Activated CD8-positive, alpha-beta T cell treated with anti-CD3 and anti-CD28 coated beads for 36 hours (primary cell): ENCODE measurements at regions not wholly inside any gene's neighbourhood (a gene's known extent, or its start where the extent isn't known, plus 50 kb on each side); places are given as distances from the start of the nearest gene placed in this dataset.

Experiments
- ATAC-seq: fragments of 200-7000 bp; cut with Tn5 transposase; one replicate; pipeline ENCODE4 v1.10.0; 2021; ENCODE audit warnings: mild to moderate bottlenecking, moderate library complexity
- CTCF ChIA-PET: fragments of 350-600 bp; sonication (Branson Sonifier 250); formaldehyde crosslinking; loops from one replicate; lab custom pipeline; 2021; ENCODE audit warnings: antibody characterized with exemption; lab: Charles Lee
- POLR2A ChIA-PET: fragments of 350-600 bp; sonication (Branson Sonifier 250); formaldehyde crosslinking; loops from one replicate; lab custom pipeline; 2021; ENCODE audit warnings: antibody characterized with exemption; lab: Charles Lee
- DNase-seq: peaks from one replicate; pipeline ENCODE4 v3.0.0-alpha.2; 2020
- H3K27ac Mint-ChIP-seq: one replicate; pipeline ENCODE4 v1.8.0; 2021; ENCODE audit warnings: mild to moderate bottlenecking, mixed read lengths
- H3K27me3 Mint-ChIP-seq: one replicate; pipeline ENCODE4 v1.8.0; 2021; ENCODE audit warnings: mixed read lengths
- H3K36me3 Mint-ChIP-seq: one replicate; pipeline ENCODE4 v1.8.0; 2021; ENCODE audit warnings: low read depth, mixed read lengths
- H3K4me1 Mint-ChIP-seq: one replicate; pipeline ENCODE4 v1.8.0; 2021; ENCODE audit warnings: low read depth, mixed read lengths
- H3K4me3 Mint-ChIP-seq: one replicate; pipeline ENCODE4 v1.8.0; 2021; ENCODE audit warnings: mild to moderate bottlenecking, moderate library complexity, mixed read lengths
- H3K9me3 Mint-ChIP-seq: one replicate; pipeline ENCODE4 v1.8.0; 2021; ENCODE audit warnings: mixed read lengths
- CTCF ChIP-seq: fragments of 200-600 bp; IDR thresholded peaks from one replicate; pipeline ENCODE4 v1.8.0; 2022; ENCODE audit warnings: antibody characterized with exemption, mild to moderate bottlenecking
- intact Hi-C: fragments of 100-400 bp; cut with micrococcal nuclease; formaldehyde crosslinking; loops from one replicate; pipeline ENCODE4 v1.10.0; 2022

GRCh38 chr1:67517046-67517445 is 86.8 kb upstream of the SERBP1 start:
- no peak overlapping the region for H3K4me3 Mint-ChIP-seq
- peaks cover 13% of the 10 kb centered on the region for H3K9me3 Mint-ChIP-seq
- intact Hi-C loops: no loop called here
- DNase-seq (no peak), ATAC-seq (no peak)
- H3K27ac Mint-ChIP-seq: no peak overlapping the region
- no peaks in the 10 kb centered on the region for H3K27me3 Mint-ChIP-seq
- H3K36me3 Mint-ChIP-seq: peaks cover 2% of the 10 kb centered on the region
- H3K4me1 Mint-ChIP-seq: no peaks in the 10 kb centered on the region
- POLR2A ChIA-PET: no interaction called here
- TF ChIP-seq CTCF: no peak
- CTCF ChIA-PET: interaction anchor here (0.8 to 3.4 kb wide), 6 partner anchors 11 to 243 kb away, joined by 4 to 14 read pairs (median 10); no protein-coding TSS in a partner anchor

GRCh38 chr1:67522001-67522441 is 91.8 kb upstream of the SERBP1 start:
- no peak for TF ChIP-seq CTCF
- ATAC-seq: no peak
- Mint-ChIP-seq H3K4me3 (no peak overlapping the region), H3K9me3 (no peaks in the 10 kb centered on the region), H3K36me3 (no peaks in the 10 kb centered on the region), H3K27me3 (peaks cover 3% of the 10 kb centered on the region), H3K27ac (no peak overlapping the region), H3K4me1 (no peaks in the 10 kb centered on the region)
- DNase-seq: no peak
- POLR2A ChIA-PET: no interaction called here
- CTCF ChIA-PET: interaction anchor here (1.1 to 2.6 kb wide), 6 partner anchors 8 to 238 kb away, joined by 3 to 12 read pairs (median 6); no protein-coding TSS in a partner anchor
- intact Hi-C loops: no loop called here

- no peaks in the 10 kb centered on the region for H3K4me1 Mint-ChIP-seq
- ATAC-seq: no peak
- no peaks in the 10 kb centered on the region for H3K36me3 Mint-ChIP-seq
- no peaks in the 10 kb centered on the region for H3K9me3 Mint-ChIP-seq
- no peak overlapping the region for H3K27ac Mint-ChIP-seq
- no peak for DNase-seq
- H3K4me3 Mint-ChIP-seq: no peak overlapping the region
- ChIA-PET CTCF (interaction anchor here (1.6 to 2.6 kb wide), 4 partner anchors 10 to 237 kb away, joined by 5 to 12 read pairs (median 8); no protein-coding TSS in a partner anchor), POLR2A (interaction anchor here (0.6 kb wide), 1 partner anchor 307 kb away, joined by 3 read pairs; no protein-coding TSS in a partner anchor)
- no peak for TF ChIP-seq CTCF
- peaks cover 6% of the 10 kb centered on the region for H3K27me3 Mint-ChIP-seq
- intact Hi-C loops: no loop called here
These were observed 92.6 kb upstream of the SERBP1 start for GRCh38 chr1:67522793-67523192.

GRCh38 chr1:67524143-67525052 is 94.2 kb upstream of the SERBP1 start:
- peaks cover 6% of the 10 kb centered on the region for H3K27me3 Mint-ChIP-seq
- H3K4me1 Mint-ChIP-seq: no peaks in the 10 kb centered on the region
- ChIA-PET POLR2A (no interaction called here), CTCF (interaction anchor here (0.9 to 3.7 kb wide), 6 partner anchors 11 to 354 kb away, joined by 3 to 14 read pairs (median 6); no protein-coding TSS in a partner anchor)
- intact Hi-C loops: no loop called here
- ATAC-seq (no peak), DNase-seq (no peak)
- H3K4me3 Mint-ChIP-seq: no peak overlapping the region
- H3K36me3 Mint-ChIP-seq: no peaks in the 10 kb centered on the region
- H3K9me3 Mint-ChIP-seq: no peaks in the 10 kb centered on the region
- H3K27ac Mint-ChIP-seq: no peak overlapping the region
- TF ChIP-seq CTCF: no peak
